Left lung (tissue), 4 donors: ENCODE measurements at regions not wholly inside any gene's neighbourhood (a gene's known extent, or its start where the extent isn't known, plus 50 kb on each side); places are given as distances from the start of the nearest gene placed in this dataset.

Experiments used
- ATAC-seq: fragments of 200-7000 bp; cut with Tn5 transposase; one replicate; pipeline ENCODE4 v1.9.1; 2020; ENCODE audit warnings: moderate library complexity
- DNase-seq, 4 donors: peaks; one replicate each; pipeline ENCODE4 v3.0.0-alpha.2; 2013 to 2020
- H3K27ac ChIP-seq, 2 donors: fragments of 200-600 bp; sonication (generic) in 1 of 2; one replicate each; pipeline versions ENCODE4 v1.5.0 to v1.8.0; 2020 to 2021
- H3K27me3 ChIP-seq, 2 donors: fragments of 200-600 bp; sonication (generic) in 1 of 2; one replicate each; pipeline versions ENCODE4 v1.5.0 to v1.8.0; 2020 to 2021
- H3K36me3 ChIP-seq, 2 donors: fragments of 200-600 bp; sonication (generic) in 1 of 2; one replicate each; pipeline versions ENCODE4 v1.5.0 to v1.8.0; 2020 to 2021
- H3K4me1 ChIP-seq, 2 donors: fragments of 200-600 bp; one replicate each; pipeline ENCODE4 v1.8.0; 2021
- H3K4me3 ChIP-seq, 2 donors: fragments of 200-600 bp; sonication (generic) in 1 of 2; one replicate each; pipeline versions ENCODE4 v1.5.0 to v1.8.0; 2020 to 2021; ENCODE audit warnings: mild to moderate bottlenecking in 1 of 2
- H3K9me3 ChIP-seq, 2 donors: fragments of 200-600 bp; sonication (generic) in 1 of 2; one replicate each; pipeline versions ENCODE4 v1.5.0 to v1.8.0; 2020 to 2021
- CTCF ChIP-seq, 2 donors: fragments of 200-600 bp; sonication (generic) in 1 of 2; IDR thresholded peaks; one replicate each; pipeline versions ENCODE4 v1.5.0 to v1.8.0; 2021; ENCODE audit warnings: antibody characterized with exemption in 2 of 2
- intact Hi-C, 2 donors: fragments of 100-400 bp; cut with DNase I; formaldehyde crosslinking; loops; one replicate each; pipeline versions ENCODE4 v1.11.2 to v1.14.2; 2022
- donor health status: DM: no; HTN: yes; CAD: no.
- donor health status: DM: no; HTN: no; CAD: no.

GRCh38 chr5:98992552-98992951, 63.7 kb upstream of the CHD1 start:
- ATAC-seq (no peak), DNase-seq (no peak)
- no peak overlapping the region for H3K27ac ChIP-seq
- TF ChIP-seq CTCF (IDR thresholded peaks at IDR 0.05) = no peak
- H3K27me3 ChIP-seq = no peaks in the 10 kb centered on the region
- no peaks in the 10 kb centered on the region for H3K9me3 ChIP-seq
- H3K4me3 ChIP-seq = no peak overlapping the region
- intact Hi-C loops = no loop called here
- H3K36me3 ChIP-seq = no peaks in the 10 kb centered on the region
- peaks cover 0 to 3% of the 10 kb centered on the region in 2 donors for H3K4me1 ChIP-seq

GRCh38 chr5:98989727-98990126, 60.9 kb upstream of the CHD1 start:
- no peak for DNase-seq
- no peak for TF ChIP-seq CTCF (IDR thresholded peaks at IDR 0.05)
- Histone ChIP-seq H3K27ac (peak overlapping the region in 1 of 2 donors; percentile 16), H3K36me3 (no peaks in the 10 kb centered on the region), H3K9me3 (no peaks in the 10 kb centered on the region), H3K27me3 (no peaks in the 10 kb centered on the region), H3K4me3 (no peak overlapping the region), H3K4me1 (peaks cover 0 to 3% of the 10 kb centered on the region in 2 donors)
- intact Hi-C loops = no loop called here
- no peak for ATAC-seq

DNA sequence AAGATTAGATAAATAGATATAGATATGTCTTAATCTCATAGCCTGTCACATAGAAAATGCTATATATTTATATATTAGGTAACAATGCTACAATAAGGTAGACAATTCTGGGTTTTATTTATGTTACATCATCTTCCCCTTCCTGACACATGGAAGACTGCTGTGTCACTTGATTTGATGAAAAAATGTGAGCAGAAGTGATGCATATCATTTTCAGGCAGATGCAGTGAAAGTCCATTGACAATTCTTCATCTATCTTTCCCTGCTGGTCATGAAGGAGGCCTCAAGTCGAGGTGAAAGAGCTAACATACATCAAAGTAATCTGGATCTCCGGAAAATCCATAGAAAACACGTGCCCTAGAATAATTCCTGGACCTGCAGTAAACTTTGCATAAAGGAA, 57.8 kb upstream of the CHD1 start:
- H3K36me3 ChIP-seq = no peaks in the 10 kb centered on the region
- H3K27ac ChIP-seq = no peak overlapping the region
- no peaks in the 10 kb centered on the region for H3K27me3 ChIP-seq
- H3K4me1 ChIP-seq = peaks cover 0 to 3% of the 10 kb centered on the region in 2 donors
- TF ChIP-seq CTCF (IDR thresholded peaks at IDR 0.05) = no peak
- DNase-seq (no peak), ATAC-seq (no peak)
- intact Hi-C loops = no loop called here
- no peak overlapping the region for H3K4me3 ChIP-seq
- no peaks in the 10 kb centered on the region for H3K9me3 ChIP-seq

DNA sequence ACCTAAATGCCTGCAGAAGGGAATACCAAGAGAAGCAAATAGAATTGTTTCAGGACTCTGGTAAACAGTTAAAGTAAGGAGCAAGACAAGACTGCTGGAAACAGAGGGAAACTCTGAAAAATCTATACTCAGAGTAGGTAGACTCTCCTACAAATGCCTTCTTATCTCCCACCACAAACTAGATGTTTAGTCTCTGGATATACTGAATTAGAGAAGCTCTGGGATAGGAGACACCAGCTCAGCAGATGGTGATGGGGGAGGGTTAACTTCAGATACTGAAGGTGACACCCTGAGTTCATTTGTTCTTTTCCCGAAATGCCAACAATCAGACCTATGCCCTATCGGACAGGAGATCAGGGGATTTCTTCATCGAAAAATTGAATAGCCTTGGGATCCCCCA, 54.1 kb upstream of the CHD1 start:
- no peak for DNase-seq
- H3K27me3 ChIP-seq = no peaks in the 10 kb centered on the region
- intact Hi-C loops = no loop called here

More for the DNA sequence above, 54.1 kb upstream of the CHD1 start:
- TF ChIP-seq CTCF (IDR thresholded peaks at IDR 0.05) = no peak
- Histone ChIP-seq H3K36me3 (no peaks in the 10 kb centered on the region), H3K4me1 (no peaks in the 10 kb centered on the region), H3K4me3 (no peak overlapping the region), H3K27ac (no peak overlapping the region), H3K9me3 (no peaks in the 10 kb centered on the region)
- ATAC-seq = no peak
